H1 (cell line): ENCODE measurements at regions not wholly inside any gene's neighbourhood (a gene's known extent, or its start where the extent isn't known, plus 50 kb on each side); places are given as distances from the start of the nearest gene placed in this dataset.

Source experiments
- CTCF ChIA-PET: fragments of 300-600 bp; sonication (Branson Sonifier 250); formaldehyde crosslinking; loops from one replicate; lab custom pipeline; 2021; ENCODE audit not compliant: partially characterized antibody; lab: Charles Lee
- POLR2A ChIA-PET: fragments of 300-600 bp; sonication (Branson Sonifier 250); formaldehyde crosslinking; loops from one replicate; lab custom pipeline; 2021; ENCODE audit warnings: inconsistent platforms; ENCODE audit not compliant: partially characterized antibody; lab: Charles Lee
- DNase-seq, 2 experiments: peaks; one replicate each; pipeline versions ENCODE4 v3.0.0 to v3.0.0-alpha.2; 2010 to 2022; ENCODE audit warnings: low spot score in 2 of 2, low read depth in 1 of 2, mixed read lengths in 1 of 2
- FAIRE-seq: peaks from 2 replicates; lab custom pipeline; 2011; peaks lifted over from hg19 to GRCh38; lab: Jason Lieb, UNC
- H2AFZ ChIP-seq: 2 replicates; pipeline ENCODE4 v1.8.1; 2012; ENCODE audit warnings: low read length, inconsistent platforms
- H2AK5ac ChIP-seq: 2 replicates; pipeline ENCODE4 v1.6.1; 2013; ENCODE audit warnings: low read depth, low read length
- H2BK120ac ChIP-seq: replicated peaks from 2 replicates; pipeline ENCODE3; 2013; ENCODE audit warnings: low read depth, low read length, inconsistent platforms
- H2BK12ac ChIP-seq: 2 replicates; pipeline ENCODE4 v1.6.1; 2013; ENCODE audit warnings: low read depth, low read length
- H2BK15ac ChIP-seq: 2 replicates; pipeline ENCODE4 v1.6.1; 2013; ENCODE audit warnings: low read length
- H2BK20ac ChIP-seq: 2 replicates; pipeline ENCODE4 v1.6.1; 2013; ENCODE audit warnings: low read length
- H2BK5ac ChIP-seq: 2 replicates; pipeline ENCODE4 v1.6.1; 2013; ENCODE audit warnings: low read depth, low read length
- H3K14ac ChIP-seq: 2 replicates; pipeline ENCODE4 v1.6.1; 2013; ENCODE audit warnings: inconsistent platforms; ENCODE audit not compliant: insufficient read length
- H3K18ac ChIP-seq: 2 replicates; pipeline ENCODE4 v1.6.1; 2013; ENCODE audit warnings: low read length; ENCODE audit errors: extremely low read depth
- H3K23ac ChIP-seq: 2 replicates; pipeline ENCODE4 v1.6.1; 2013; ENCODE audit warnings: inconsistent platforms; ENCODE audit not compliant: insufficient read length
- H3K23me2 ChIP-seq: 2 replicates; pipeline ENCODE4 v1.6.1; 2013; ENCODE audit warnings: low read depth, low read length
- H3K27ac ChIP-seq: 2 replicates; pipeline ENCODE4 v1.6.1; 2011; ENCODE audit warnings: low read depth, low read length, inconsistent platforms
- H3K27me3 ChIP-seq, 4 experiments: replicated peaks in 1 of 4; 1 replicate in 1 of 4; 2 replicates in 3 of 4; pipeline versions ENCODE4 v1.6.1 to v1.8.1; 2011 to 2013; ENCODE audit warnings: low read length in 3 of 4, mild to moderate bottlenecking in 3 of 4, inconsistent platforms in 2 of 4, mixed read lengths in 2 of 4, moderate library complexity in 1 of 4; ENCODE audit not compliant: control insufficient read depth in 3 of 4, insufficient read depth in 3 of 4; ENCODE audit errors: extremely low read depth in 1 of 4
- H3K36me3 ChIP-seq, 4 experiments: 2 replicates each; pipeline versions ENCODE4 v1.6.1 to v1.8.1; 2011 to 2013; ENCODE audit warnings: mild to moderate bottlenecking in 4 of 4, low read length in 3 of 4, moderate library complexity in 2 of 4, control low read depth in 1 of 4, inconsistent platforms in 1 of 4; ENCODE audit not compliant: insufficient read depth in 4 of 4, control insufficient read depth in 2 of 4
- H3K4ac ChIP-seq: replicated peaks from 2 replicates; pipeline ENCODE3; 2013; ENCODE audit warnings: low read length, low read depth, mixed read lengths, inconsistent platforms; ENCODE audit not compliant: insufficient read length
- H3K4me1 ChIP-seq, 4 experiments: replicated peaks in 1 of 4; 1 replicate in 1 of 4; 2 replicates in 3 of 4; pipeline versions ENCODE4 v1.6.1 to v1.8.1; 2011 to 2013; ENCODE audit warnings: low read length in 3 of 4, inconsistent platforms in 2 of 4, mixed read lengths in 1 of 4; ENCODE audit not compliant: insufficient read depth in 4 of 4, control insufficient read depth in 3 of 4
- H3K4me2 ChIP-seq, 2 experiments: 2 replicates each; pipeline versions ENCODE4 v1.6.1 to v1.8.1; 2011 to 2013; ENCODE audit warnings: low read depth in 2 of 2, low read length in 2 of 2, control low read depth in 1 of 2, inconsistent platforms in 1 of 2, mild to moderate bottlenecking in 1 of 2; ENCODE audit not compliant: insufficient read depth in 1 of 2
- H3K4me3 ChIP-seq, 4 experiments: fragments of 200-600, 300-600 bp in 1 of 4; sonication (generic), shearing (Covaris generic), sonication (Bioruptor Twin) in 1 of 4; 2 replicates each; pipeline versions ENCODE4 v1.5.1 to v1.8.1; 2011 to 2016; ENCODE audit warnings: low read length in 4 of 4, low read depth in 3 of 4, control low read depth in 2 of 4, inconsistent platforms in 2 of 4, mild to moderate bottlenecking in 2 of 4, mixed read lengths in 1 of 4, moderate library complexity in 1 of 4; ENCODE audit not compliant: insufficient read depth in 2 of 4; ENCODE audit errors: extremely low read depth in 1 of 4
- H3K56ac ChIP-seq: replicated peaks from 2 replicates; pipeline ENCODE3; 2013; ENCODE audit warnings: low read depth, mild to moderate bottlenecking, mixed read lengths, low read length, inconsistent platforms; ENCODE audit not compliant: insufficient read length
- H3K79me1 ChIP-seq: 2 replicates; pipeline ENCODE4 v1.6.1; 2013; ENCODE audit warnings: low read depth, low read length, control low read depth
- H3K79me2 ChIP-seq, 2 experiments: 2 replicates each; pipeline versions ENCODE4 v1.6.1 to v1.8.1; 2012 to 2013; ENCODE audit warnings: low read length in 2 of 2, mild to moderate bottlenecking in 2 of 2, inconsistent platforms in 1 of 2; ENCODE audit not compliant: insufficient read depth in 2 of 2, control insufficient read depth in 1 of 2
- H3K9ac ChIP-seq, 4 experiments: replicated peaks in 1 of 4; 1 replicate in 1 of 4; 2 replicates in 3 of 4; pipeline versions ENCODE4 v1.6.1 to v1.8.1; 2011 to 2013; ENCODE audit warnings: low read depth in 3 of 4, low read length in 3 of 4, control low read depth in 2 of 4, mild to moderate bottlenecking in 2 of 4, moderate library complexity in 2 of 4, inconsistent platforms in 1 of 4; ENCODE audit errors: extremely low read depth in 1 of 4
- H3K9me3 ChIP-seq, 2 experiments: 2 replicates each; pipeline versions ENCODE4 v1.6.1 to v1.8.1; 2012 to 2013; ENCODE audit warnings: mild to moderate bottlenecking in 2 of 2, moderate library complexity in 2 of 2, control low read depth in 1 of 2, inconsistent platforms in 1 of 2, low read depth in 1 of 2, low read length in 1 of 2, mixed read lengths in 1 of 2; ENCODE audit not compliant: insufficient read depth in 2 of 2
- H4K20me1 ChIP-seq, 2 experiments: replicated peaks in 1 of 2; 2 replicates each; pipeline versions ENCODE3 to v1.8.1; 2011 to 2013; ENCODE audit warnings: inconsistent platforms in 2 of 2, low read length in 2 of 2, mild to moderate bottlenecking in 1 of 2; ENCODE audit not compliant: insufficient read depth in 2 of 2, control insufficient read depth in 1 of 2
- H4K5ac ChIP-seq: 2 replicates; pipeline ENCODE4 v1.6.1; 2013; ENCODE audit warnings: low read length, low read depth, mixed read lengths, inconsistent platforms; ENCODE audit not compliant: insufficient read length
- H4K8ac ChIP-seq: 2 replicates; pipeline ENCODE4 v1.8.0; 2013; ENCODE audit warnings: mild to moderate bottlenecking, moderate library complexity, low read length, inconsistent platforms; ENCODE audit not compliant: insufficient read depth; ENCODE audit errors: extremely low read depth
- H4K91ac ChIP-seq: replicated peaks from 2 replicates; pipeline ENCODE3; 2013; ENCODE audit warnings: low read length, mixed read lengths, inconsistent platforms; ENCODE audit not compliant: insufficient read length
- ASH2L ChIP-seq: fragments of 200-600, 300-600 bp; sonication (generic); IDR thresholded peaks from one replicate; pipeline ENCODE4 v1.7.1; 2017; ENCODE audit warnings: low read length
- BRCA1 ChIP-seq: IDR thresholded peaks from 2 replicates; pipeline ENCODE4 v1.6.1; 2012; ENCODE audit warnings: low read depth, low read length, improper control_type of control experiment
- CEBPB ChIP-seq: IDR thresholded peaks from 2 replicates; pipeline ENCODE4 v1.6.1; 2012; ENCODE audit warnings: low read depth, low read length
- CHD2 ChIP-seq: IDR thresholded peaks from 2 replicates; pipeline ENCODE4 v1.6.1; 2012; ENCODE audit warnings: low read length, improper control_type of control experiment
- CREB1 ChIP-seq: IDR thresholded peaks from 2 replicates; pipeline ENCODE4 v1.6.1; 2012; ENCODE audit warnings: inconsistent platforms
- CTBP2 ChIP-seq: IDR thresholded peaks from 2 replicates; pipeline ENCODE4 v1.7.0; 2011; ENCODE audit warnings: borderline replicate concordance, mild to moderate bottlenecking, moderate library complexity, mixed read lengths, low read length; ENCODE audit not compliant: insufficient read depth, insufficient read length
- GTF2F1 ChIP-seq: IDR thresholded peaks from 2 replicates; pipeline ENCODE4 v1.6.1; 2012; ENCODE audit warnings: low read depth, low read length, improper control_type of control experiment, borderline replicate concordance
- HDAC6 ChIP-seq: IDR thresholded peaks from one replicate; pipeline ENCODE4 v1.7.1; 2012; ENCODE audit warnings: low read depth, mild to moderate bottlenecking, inconsistent platforms, low read length, moderate library complexity
- RXRA ChIP-seq: IDR thresholded peaks from 2 replicates; pipeline ENCODE4 v1.6.1; 2011; ENCODE audit warnings: low read depth, mild to moderate bottlenecking, low read length, moderate library complexity; ENCODE audit not compliant: insufficient read depth
- SIN3A ChIP-seq, 2 experiments: IDR thresholded peaks in 1 of 2; conservative IDR thresholded peaks in 1 of 2; 2 replicates each; pipeline ENCODE4 v1.6.1; 2011 to 2012; ENCODE audit warnings: low read length in 2 of 2, improper control_type of control experiment in 1 of 2, low read depth in 1 of 2, mild to moderate bottlenecking in 1 of 2
- SIRT6 ChIP-seq: IDR thresholded peaks from one replicate; pipeline ENCODE4 v1.7.1; 2012; ENCODE audit warnings: low read length, inconsistent platforms
- SP2 ChIP-seq: IDR thresholded peaks from 2 replicates; pipeline ENCODE4 v1.6.1; 2012; ENCODE audit warnings: mild to moderate bottlenecking, low read length, inconsistent platforms
- SP4 ChIP-seq: IDR thresholded peaks from 2 replicates; pipeline ENCODE4 v1.6.1; 2012; ENCODE audit warnings: low read length, inconsistent platforms
- YY1 ChIP-seq: IDR thresholded peaks from 2 replicates; pipeline ENCODE4 v1.6.1; 2011; ENCODE audit warnings: low read depth, mild to moderate bottlenecking, low read length
- WGBS, 2 experiments: shearing (Covaris generic) in 1 of 2; methylation state at CpG; one replicate each; pipeline versions ENCODE4 v1.1.6 to v1.1.7; 2013 to 2015; ENCODE audit warnings: low lambda C conversion rate in 2 of 2, mixed read lengths in 2 of 2, inconsistent platforms in 1 of 2, low coverage in 1 of 2, missing lambda C conversion rate in 1 of 2; ENCODE audit not compliant: insufficient replicate concordance in 2 of 2, insufficient coverage in 1 of 2, insufficient read length in 1 of 2; ENCODE audit errors: extremely low coverage in 1 of 2, missing lambda C conversion rate in 1 of 2; 5-methylcytosine and 5-hydroxymethylcytosine counted together

DNA sequence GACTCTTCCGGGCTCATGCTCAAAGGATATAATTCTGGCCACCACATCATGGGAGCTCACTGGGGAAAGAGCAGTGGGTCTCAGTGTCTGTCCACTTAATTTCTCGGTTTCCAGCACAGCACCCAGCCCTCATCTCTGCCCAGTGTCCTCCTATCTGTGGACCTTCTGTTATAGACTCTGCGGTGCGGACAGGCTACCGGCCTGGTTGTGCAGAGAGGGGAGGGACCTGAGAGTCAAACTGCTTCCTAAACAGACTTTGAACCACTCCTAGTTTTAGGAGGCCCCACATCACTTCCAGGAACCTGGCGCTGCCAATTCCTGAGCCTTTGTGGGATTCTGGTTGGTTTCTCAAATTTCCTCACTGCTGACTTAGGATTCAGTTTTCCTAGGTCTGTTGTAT lies 59.8 kb upstream of the MED4 start:
- no peak overlapping the region for H3K27ac ChIP-seq
- no peak overlapping the region for H3K56ac ChIP-seq
- ChIA-PET POLR2A (no interaction called here), CTCF (interaction anchor here (0.7 to 1.2 kb wide), 2 partner anchors 24 to 528 kb away, joined by 3 read pairs; no protein-coding TSS in a partner anchor)
- H3K79me2 ChIP-seq = no peaks in the 10 kb centered on the region
- no peak overlapping the region for H3K14ac ChIP-seq
- no peak overlapping the region; the same call in 1 of the 2 replicates for H2BK20ac ChIP-seq
- H3K36me3 ChIP-seq = no peaks in the 10 kb centered on the region
- H2AK5ac ChIP-seq = no peak overlapping the region
- H3K9me3 ChIP-seq = no peaks in the 10 kb centered on the region
- no peaks in the 10 kb centered on the region for H4K20me1 ChIP-seq
- H4K8ac ChIP-seq = no peak overlapping the region
- no peak overlapping the region for H2BK15ac ChIP-seq
- 90% methylated on average over 6 of the region's 6 CpGs; no CpG with 5 or more reads in 1 of the 2 experiments for WGBS, 2 experiments
- no peak overlapping the region for H4K5ac ChIP-seq
- no peaks in the 10 kb centered on the region for H3K27me3 ChIP-seq
- H3K9ac ChIP-seq = no peak overlapping the region
- no peaks in the 10 kb centered on the region for H3K23me2 ChIP-seq
- peak overlapping the region; percentile 71; the same call in 1 of the 2 replicates for H2AFZ ChIP-seq
- no peak overlapping the region for H3K4me3 ChIP-seq
- peak overlapping the region; percentile 15 for H2BK120ac ChIP-seq
- no peak for FAIRE-seq
- no peak overlapping the region for H3K23ac ChIP-seq
- no peak overlapping the region for H3K18ac ChIP-seq
- TF ChIP-seq BRCA1 = no peak
- no peak for TF ChIP-seq RXRA
- no peak for TF ChIP-seq CEBPB
- no peak for TF ChIP-seq YY1
- TF ChIP-seq ASH2L = no peak
- no peak for TF ChIP-seq SP4
- TF ChIP-seq CTBP2 = no peak
- TF ChIP-seq CHD2 = no peak
- TF ChIP-seq SIRT6 = no peak
- TF ChIP-seq GTF2F1 = no peak
- no peak for TF ChIP-seq CREB1
- no peak for TF ChIP-seq HDAC6
- TF ChIP-seq SP2 = no peak
- TF ChIP-seq SIN3A (conservative IDR thresholded peaks at IDR 0.05 in 1 of 2, IDR thresholded peaks at IDR 0.05 in 1 of 2; ENCODE audit: low read depth in 1 of 2, low read length in 2 of 2) = no peak
- H4K91ac ChIP-seq = peak overlapping the region; percentile 0
- no peak overlapping the region for H2BK5ac ChIP-seq
- H3K4me2 ChIP-seq = no peak overlapping the region
- no peaks in the 10 kb centered on the region for H3K79me1 ChIP-seq
- H3K4me1 ChIP-seq = peaks cover 0 to 4% (median under 1%) of the 10 kb centered on the region in 4 experiments; a peak in 3 of 7 replicates
- H3K4ac ChIP-seq = no peak overlapping the region
- DNase-seq = no peak
- H2BK12ac ChIP-seq = peak overlapping the region; percentile 65; the same call in 1 of the 2 replicates
